Activated naive CD8-positive, alpha-beta T cell treated with anti-CD3 and anti-CD28 coated beads for 36 hours (primary cell): ENCODE measurements at regions not wholly inside any gene's neighbourhood (a gene's known extent, or its start where the extent isn't known, plus 50 kb on each side); places are given as distances from the start of the nearest gene placed in this dataset.

Source experiments
- DNase-seq: peaks from one replicate; pipeline ENCODE4 v3.0.0; 2021
- H3K27ac Mint-ChIP-seq: one replicate; pipeline ENCODE4 v1.8.0; 2022; ENCODE audit warnings: mild to moderate bottlenecking, moderate library complexity, mixed read lengths
- H3K27me3 Mint-ChIP-seq: one replicate; pipeline ENCODE4 v1.8.0; 2022; ENCODE audit warnings: mild to moderate bottlenecking, mixed read lengths
- H3K36me3 Mint-ChIP-seq: one replicate; pipeline ENCODE4 v1.8.0; 2021; ENCODE audit warnings: mild to moderate bottlenecking, mixed read lengths
- H3K4me1 Mint-ChIP-seq: one replicate; pipeline ENCODE4 v1.8.0; 2021; ENCODE audit warnings: mixed read lengths
- H3K4me3 Mint-ChIP-seq: one replicate; pipeline ENCODE4 v1.8.0; 2022; ENCODE audit warnings: mild to moderate bottlenecking, moderate library complexity, mixed read lengths
- H3K9me3 Mint-ChIP-seq: one replicate; pipeline ENCODE4 v1.8.0; 2022; ENCODE audit warnings: mixed read lengths

DNA sequence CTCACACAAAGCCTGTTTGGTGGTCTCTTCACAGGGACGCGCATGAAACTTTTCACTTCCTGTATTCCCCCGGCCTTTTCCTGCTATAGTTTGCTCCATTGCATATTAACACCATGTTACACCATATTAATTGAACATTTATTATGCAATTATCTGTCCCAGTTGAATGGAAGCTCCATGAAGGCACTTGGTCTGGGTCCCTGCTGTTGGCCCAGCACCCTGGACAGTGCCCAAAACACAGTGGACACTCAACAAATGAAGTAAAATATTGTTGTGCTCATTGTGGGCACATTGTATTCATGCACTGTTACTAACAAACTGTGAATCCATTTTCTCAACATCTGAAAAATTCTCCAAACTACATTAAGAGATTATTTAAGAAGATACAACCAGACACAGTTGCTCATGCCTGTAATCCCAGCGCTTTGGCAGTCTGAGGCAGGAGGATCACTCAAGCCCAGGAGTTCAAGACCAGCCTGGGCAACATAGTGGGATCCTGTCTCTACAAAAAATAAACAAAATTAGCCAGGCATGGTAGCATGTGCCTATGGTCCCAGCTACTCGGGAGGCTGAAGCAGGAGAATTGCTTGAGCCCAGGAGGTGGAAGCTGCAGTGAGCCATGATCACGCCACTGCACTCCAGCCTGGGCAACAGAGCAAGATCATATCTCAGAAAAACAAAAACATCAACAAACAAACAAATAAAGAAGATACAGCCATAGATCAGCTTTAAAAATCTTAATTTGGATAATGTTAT is 292.7 kb upstream of the TENM3 start:
- no peak overlapping the region for H3K4me3 Mint-ChIP-seq
- H3K9me3 Mint-ChIP-seq = no peaks in the 10 kb centered on the region
- no peaks in the 10 kb centered on the region for H3K4me1 Mint-ChIP-seq
- DNase-seq = no peak
- no peak overlapping the region for H3K27ac Mint-ChIP-seq
- H3K36me3 Mint-ChIP-seq = no peaks in the 10 kb centered on the region
- no peaks in the 10 kb centered on the region for H3K27me3 Mint-ChIP-seq

GRCh38 chr4:181951265-181951664 is 291.9 kb upstream of the TENM3 start:
- H3K4me1 Mint-ChIP-seq = no peaks in the 10 kb centered on the region
- no peaks in the 10 kb centered on the region for H3K27me3 Mint-ChIP-seq
- no peaks in the 10 kb centered on the region for H3K9me3 Mint-ChIP-seq
- H3K27ac Mint-ChIP-seq = no peak overlapping the region
- H3K4me3 Mint-ChIP-seq = no peak overlapping the region
- no peak for DNase-seq
- H3K36me3 Mint-ChIP-seq = no peaks in the 10 kb centered on the region

DNA sequence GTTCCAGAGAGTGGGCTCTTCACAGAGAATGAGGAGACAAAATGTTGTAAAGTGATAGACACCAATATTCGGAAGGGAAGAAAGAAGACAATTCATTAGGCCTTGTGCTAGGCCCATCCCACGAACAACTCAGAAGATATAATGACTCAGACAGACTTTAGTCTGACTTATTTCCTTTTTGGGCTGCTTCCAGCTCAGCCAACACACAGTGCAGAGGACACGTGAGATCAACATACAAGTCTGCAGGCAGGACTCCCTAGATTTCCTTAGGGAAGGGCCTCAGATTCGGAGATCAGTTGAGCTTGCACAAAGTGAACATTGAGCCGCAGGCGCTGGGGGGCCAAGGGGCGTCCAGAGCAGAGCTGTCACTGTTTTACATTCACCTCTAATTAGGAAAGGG is 290.7 kb upstream of the TENM3 start:
- Mint-ChIP-seq H3K27me3 (no peaks in the 10 kb centered on the region), H3K27ac (no peak overlapping the region), H3K9me3 (no peaks in the 10 kb centered on the region), H3K4me1 (no peaks in the 10 kb centered on the region), H3K36me3 (no peaks in the 10 kb centered on the region), H3K4me3 (no peak overlapping the region)
- DNase-seq = no peak

- H3K36me3 Mint-ChIP-seq = no peaks in the 10 kb centered on the region
- no peak overlapping the region for H3K27ac Mint-ChIP-seq
- no peaks in the 10 kb centered on the region for H3K4me1 Mint-ChIP-seq
- H3K9me3 Mint-ChIP-seq = no peaks in the 10 kb centered on the region
- no peak for DNase-seq
- H3K4me3 Mint-ChIP-seq = no peak overlapping the region
- no peaks in the 10 kb centered on the region for H3K27me3 Mint-ChIP-seq
Measured at GRCh38 chr4:181956512-181956911, 286.7 kb upstream of the TENM3 start.

GRCh38 chr4:181957088-181957487 is 286.1 kb upstream of the TENM3 start:
- H3K27ac Mint-ChIP-seq = no peak overlapping the region
- no peak for DNase-seq
- H3K9me3 Mint-ChIP-seq = no peaks in the 10 kb centered on the region
- H3K27me3 Mint-ChIP-seq = no peaks in the 10 kb centered on the region
- no peak overlapping the region for H3K4me3 Mint-ChIP-seq
- no peaks in the 10 kb centered on the region for H3K4me1 Mint-ChIP-seq
- no peaks in the 10 kb centered on the region for H3K36me3 Mint-ChIP-seq

GRCh38 chr4:181958446-181958845 is 284.8 kb upstream of the TENM3 start:
- no peak for DNase-seq
- Mint-ChIP-seq H3K9me3 (no peaks in the 10 kb centered on the region), H3K4me1 (no peaks in the 10 kb centered on the region), H3K4me3 (no peak overlapping the region), H3K27ac (no peak overlapping the region), H3K27me3 (no peaks in the 10 kb centered on the region), H3K36me3 (no peaks in the 10 kb centered on the region)

DNA sequence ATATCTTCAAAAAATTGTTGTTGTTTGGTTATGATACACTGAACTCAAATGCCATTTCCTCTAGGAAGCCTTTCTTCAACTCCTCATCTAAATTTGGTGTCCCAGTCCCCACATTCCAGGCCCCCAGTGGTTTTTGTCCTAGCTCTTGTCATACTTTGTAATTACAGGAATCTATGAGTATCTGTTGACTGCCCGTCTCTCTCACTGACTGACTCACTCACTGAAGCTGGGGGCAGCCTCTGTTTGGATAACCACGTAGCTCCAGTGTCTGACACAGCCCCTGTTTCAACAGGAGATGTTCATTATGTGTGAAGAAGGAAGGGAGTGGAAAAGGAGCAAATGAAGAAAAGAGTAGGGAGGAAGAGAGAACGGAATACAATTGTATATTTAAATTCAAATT is 284.1 kb upstream of the TENM3 start:
- Mint-ChIP-seq H3K4me1 (no peaks in the 10 kb centered on the region), H3K27me3 (no peaks in the 10 kb centered on the region), H3K36me3 (no peaks in the 10 kb centered on the region), H3K4me3 (no peak overlapping the region), H3K27ac (no peak overlapping the region), H3K9me3 (no peaks in the 10 kb centered on the region)
- DNase-seq = no peak

DNA sequence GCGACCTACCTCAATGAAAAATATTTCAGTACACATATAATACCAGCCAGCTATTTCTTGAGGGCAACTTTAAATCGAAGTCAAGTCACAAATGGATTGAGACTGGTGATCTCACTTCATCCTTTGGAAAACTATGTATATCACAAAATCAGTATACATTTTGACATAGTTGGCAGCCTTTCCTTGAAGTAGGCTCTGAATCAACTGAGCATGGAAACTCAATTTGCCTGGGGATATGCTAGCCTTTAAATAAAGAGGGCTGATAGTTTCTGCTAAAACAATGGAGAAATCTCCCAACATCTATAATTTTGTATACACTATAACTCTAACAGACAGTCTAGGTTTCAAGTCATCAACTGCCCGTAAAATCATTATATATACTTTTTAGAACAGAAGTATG is 282.8 kb upstream of the TENM3 start:
- H3K4me3 Mint-ChIP-seq = no peak overlapping the region
- H3K27me3 Mint-ChIP-seq = no peaks in the 10 kb centered on the region
- no peak for DNase-seq
- no peaks in the 10 kb centered on the region for H3K4me1 Mint-ChIP-seq
- no peaks in the 10 kb centered on the region for H3K36me3 Mint-ChIP-seq
- H3K27ac Mint-ChIP-seq = no peak overlapping the region
- H3K9me3 Mint-ChIP-seq = no peaks in the 10 kb centered on the region

GRCh38 chr4:181962321-181962720 is 280.9 kb upstream of the TENM3 start:
- no peak overlapping the region for H3K4me3 Mint-ChIP-seq
- no peaks in the 10 kb centered on the region for H3K27me3 Mint-ChIP-seq
- no peak for DNase-seq
- no peaks in the 10 kb centered on the region for H3K4me1 Mint-ChIP-seq
- H3K27ac Mint-ChIP-seq = no peak overlapping the region
- no peaks in the 10 kb centered on the region for H3K36me3 Mint-ChIP-seq
- H3K9me3 Mint-ChIP-seq = no peaks in the 10 kb centered on the region

- Mint-ChIP-seq H3K36me3 (no peaks in the 10 kb centered on the region), H3K4me3 (no peak overlapping the region), H3K27ac (no peak overlapping the region), H3K4me1 (no peaks in the 10 kb centered on the region), H3K9me3 (no peaks in the 10 kb centered on the region), H3K27me3 (no peaks in the 10 kb centered on the region)
- no peak for DNase-seq
Measured at GRCh38 chr4:181964731-181965130, 278.5 kb upstream of the TENM3 start.

DNA sequence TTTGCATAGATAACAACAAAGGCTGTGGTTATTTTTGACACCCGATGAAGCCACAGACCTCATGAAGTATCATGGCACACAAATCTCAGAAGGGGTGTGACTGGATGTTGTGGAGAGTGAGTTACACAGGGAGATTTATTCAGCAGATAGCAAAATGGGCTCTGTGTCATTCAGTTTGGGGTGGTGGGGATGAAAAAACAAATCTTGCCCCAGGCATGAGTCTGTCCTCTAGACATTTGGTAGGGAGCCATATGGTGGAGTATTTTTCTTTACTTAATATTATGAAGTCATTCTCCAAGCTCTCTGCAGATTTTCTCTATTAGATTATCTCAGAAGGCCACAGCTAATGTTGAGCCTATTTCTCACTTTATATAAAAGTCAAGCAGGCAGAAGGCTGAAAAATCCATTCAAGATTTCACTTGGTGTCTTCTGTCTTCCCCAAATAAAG is 277.1 kb upstream of the TENM3 start:
- Mint-ChIP-seq H3K36me3 (no peaks in the 10 kb centered on the region), H3K4me3 (no peak overlapping the region), H3K4me1 (no peaks in the 10 kb centered on the region), H3K27me3 (no peaks in the 10 kb centered on the region), H3K9me3 (no peaks in the 10 kb centered on the region), H3K27ac (no peak overlapping the region)
- no peak for DNase-seq

DNA sequence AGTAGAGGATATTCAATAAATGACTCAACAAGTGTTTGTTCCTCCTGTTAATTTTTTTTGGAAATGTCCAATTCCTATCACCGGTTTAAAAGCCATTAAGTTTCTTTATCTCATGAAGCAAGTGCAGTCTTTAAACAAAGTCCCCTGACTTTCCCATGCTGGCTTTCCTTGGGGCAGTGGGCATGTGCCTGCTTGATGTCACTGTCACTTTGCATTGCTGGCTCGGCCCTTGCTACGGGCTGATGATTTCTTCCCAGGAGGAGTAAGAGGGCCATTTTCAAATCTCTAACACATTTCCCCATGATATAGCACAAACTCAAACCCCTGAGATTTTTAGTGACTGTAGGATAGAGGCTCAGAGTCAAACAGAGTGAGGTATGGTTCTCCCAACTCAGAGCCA is 275.8 kb upstream of the TENM3 start:
- Mint-ChIP-seq H3K9me3 (no peaks in the 10 kb centered on the region), H3K36me3 (no peaks in the 10 kb centered on the region), H3K27ac (no peak overlapping the region), H3K4me1 (no peaks in the 10 kb centered on the region), H3K27me3 (no peaks in the 10 kb centered on the region), H3K4me3 (no peak overlapping the region)
- no peak for DNase-seq

DNA sequence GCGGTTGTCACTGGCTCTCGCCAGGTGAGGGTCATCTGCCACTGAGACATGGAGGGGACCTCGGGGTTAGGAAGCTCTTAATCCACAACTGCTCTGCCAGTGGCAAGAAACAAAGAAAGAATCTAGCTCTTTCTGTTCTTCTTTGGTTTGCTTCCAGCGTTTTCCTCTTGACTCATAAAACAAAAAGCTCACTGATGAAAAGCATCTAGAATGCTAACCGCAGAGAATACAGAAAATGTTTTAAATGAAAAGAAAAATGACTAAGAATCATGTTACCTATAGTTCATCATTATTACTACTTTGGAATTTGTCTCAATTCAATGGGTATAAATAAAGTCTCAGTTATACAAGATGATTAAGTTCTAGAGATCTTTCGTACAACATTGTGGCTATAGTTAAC is 274.8 kb upstream of the TENM3 start:
- Mint-ChIP-seq H3K27me3 (no peaks in the 10 kb centered on the region), H3K36me3 (no peaks in the 10 kb centered on the region), H3K4me3 (no peak overlapping the region), H3K27ac (no peak overlapping the region), H3K4me1 (no peaks in the 10 kb centered on the region), H3K9me3 (peaks cover 1% of the 10 kb centered on the region)
- no peak for DNase-seq

DNA sequence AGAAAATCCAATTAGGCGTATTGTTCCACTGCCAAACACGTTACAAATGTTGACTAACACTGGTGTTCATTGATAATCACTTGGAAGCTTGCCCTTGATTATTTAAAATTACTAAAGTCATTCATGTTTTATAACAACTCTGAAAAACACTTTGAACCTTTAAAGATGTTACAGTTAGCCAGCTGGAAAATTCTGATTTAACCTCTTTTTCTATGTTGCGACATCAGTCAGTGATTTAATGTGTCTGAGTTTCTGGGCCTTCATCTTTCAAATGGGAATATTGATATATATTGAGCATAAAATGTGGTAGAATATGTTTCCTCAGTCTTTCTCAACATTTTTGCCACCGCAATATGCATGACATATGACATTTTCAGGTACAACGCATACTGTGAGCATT is 274.1 kb upstream of the TENM3 start:
- Mint-ChIP-seq H3K9me3 (peaks cover 3% of the 10 kb centered on the region), H3K4me1 (no peaks in the 10 kb centered on the region), H3K36me3 (no peaks in the 10 kb centered on the region), H3K27ac (no peak overlapping the region), H3K27me3 (no peaks in the 10 kb centered on the region), H3K4me3 (no peak overlapping the region)
- no peak for DNase-seq

DNA sequence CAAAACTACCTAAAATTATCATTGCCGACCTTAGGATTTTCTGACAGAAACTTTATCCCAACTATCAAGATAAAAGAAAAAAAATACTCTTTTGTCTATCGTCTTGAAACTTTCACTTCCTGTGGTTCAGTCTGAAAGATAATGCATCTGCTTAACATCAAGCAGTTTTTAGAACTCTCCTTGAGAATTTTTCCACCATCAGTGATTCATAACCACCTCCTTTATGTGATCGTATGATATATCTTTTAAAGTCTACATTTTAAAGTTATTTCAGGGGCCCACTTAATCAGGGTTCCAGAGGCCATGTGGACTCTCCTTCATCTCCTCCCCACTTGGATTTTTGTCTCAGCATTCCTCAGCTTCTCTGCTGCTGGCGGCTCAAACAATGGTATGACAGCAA is 272.8 kb upstream of the TENM3 start:
- peaks cover 3% of the 10 kb centered on the region for H3K9me3 Mint-ChIP-seq
- H3K4me1 Mint-ChIP-seq = no peaks in the 10 kb centered on the region
- H3K4me3 Mint-ChIP-seq = no peak overlapping the region
- no peak overlapping the region for H3K27ac Mint-ChIP-seq
- no peaks in the 10 kb centered on the region for H3K27me3 Mint-ChIP-seq
- DNase-seq = no peak
- no peaks in the 10 kb centered on the region for H3K36me3 Mint-ChIP-seq

- Mint-ChIP-seq H3K36me3 (no peaks in the 10 kb centered on the region), H3K27ac (no peak overlapping the region), H3K4me3 (no peak overlapping the region), H3K4me1 (no peaks in the 10 kb centered on the region), H3K27me3 (no peaks in the 10 kb centered on the region), H3K9me3 (peaks cover 6% of the 10 kb centered on the region)
- DNase-seq = no peak
Measured at GRCh38 chr4:181971411-181971810, 271.8 kb upstream of the TENM3 start.
